ENCODE measurements at regions not wholly inside any gene's neighbourhood (a gene's known extent, or its start where the extent isn't known, plus 50 kb on each side); places are given as distances from the start of the nearest gene placed in this dataset.

GRCh38 chr2:158914731-158915130, 53.7 kb upstream of the TANC1 start (continued):
- TF ChIP-seq NANOG (IDR thresholded peaks at IDR 0.05; ENCODE audit: borderline replicate concordance) (no peak), ZNF114 (CRISPR knock-in tag; IDR thresholded peaks at IDR 0.05) (no peak), ZNF462 (CRISPR knock-in tag; IDR thresholded peaks at IDR 0.05) (no peak), POLR2AphosphoS5 (IDR thresholded peaks at IDR 0.05; ENCODE audit: low read depth) (no peak), STAT1 (IDR thresholded peaks at IDR 0.05; ENCODE audit: unreplicated experiment) (no peak), JUNB (IDR thresholded peaks at IDR 0.05; ENCODE audit: unreplicated experiment) (no peak)

- Histone ChIP-seq H3F3A (replicated peaks; ENCODE audit: low read depth) (no peaks in the 10 kb centered on the region), H2AFZ (no peak overlapping the region), H3K4me1 (ENCODE audit: insufficient read depth) (peaks cover 6% of the 10 kb centered on the region; the same call in 1 of the 2 replicates), H3K9me2 (ENCODE audit: insufficient read depth) (peaks cover 3% of the 10 kb centered on the region), H3K4me3 (no peak overlapping the region), H4K20me1 (replicated peaks; ENCODE audit: insufficient read depth) (no peaks in the 10 kb centered on the region), H3K36me3 (ENCODE audit: insufficient read depth) (no peaks in the 10 kb centered on the region), H3K27me3 (ENCODE audit: insufficient read depth) (no peaks in the 10 kb centered on the region), H3K4me2 (no peak overlapping the region), H3K27ac (ENCODE audit: low read depth) (no peak overlapping the region), H3K79me2 (replicated peaks; ENCODE audit: insufficient read depth) (no peaks in the 10 kb centered on the region)
- Mint-ChIP-seq H3K36me3 (ENCODE audit: low read depth) (no peaks in the 10 kb centered on the region), H3K9me3 (peaks cover 6% of the 10 kb centered on the region; the same call in 2 of the 3 replicates), H3K27ac (no peak overlapping the region), H3K4me3 (no peak overlapping the region), H3K4me1 (peaks cover 22% of the 10 kb centered on the region), H3K27me3 (ENCODE audit: insufficient read depth, low read depth, poor library complexity) (peaks cover 7% of the 10 kb centered on the region)
- ATAC-seq: no peak
- DNase-seq (ENCODE audit: low spot score): no peak
- TF ChIP-seq CTCF (conservative IDR thresholded peaks at IDR 0.05; ENCODE audit: low read depth in 2 of 2) (no peak), REST (IDR thresholded peaks at IDR 0.05; ENCODE audit: unreplicated experiment) (no peak), NANOG (IDR thresholded peaks at IDR 0.05; ENCODE audit: borderline replicate concordance) (no peak), EZH2 (IDR thresholded peaks at IDR 0.05; ENCODE audit: low read depth, unreplicated experiment) (no peak), ZNF114 (CRISPR knock-in tag; IDR thresholded peaks at IDR 0.05) (no peak)
Measured at GRCh38 chr2:158917121-158917520, 51.3 kb upstream of the TANC1 start.
